ENCODE measurements at regions not wholly inside any gene's neighbourhood (a gene's known extent, or its start where the extent isn't known, plus 50 kb on each side); places are given as distances from the start of the nearest gene placed in this dataset.
A peak's percentile ranks its signal among the peaks of the same experiment; 100 is the strongest.
"Not testable (repeated sequence)": the region's sequence is repeated elsewhere in the genome, so short reads cannot be mapped to it uniquely, and the experiment has no call there.

- no peak for DNase-seq (ENCODE audit: low read depth)
These were observed 349.8 kb downstream of the IPO8 start for GRCh38 chr12:30345744-30346471.

DNA sequence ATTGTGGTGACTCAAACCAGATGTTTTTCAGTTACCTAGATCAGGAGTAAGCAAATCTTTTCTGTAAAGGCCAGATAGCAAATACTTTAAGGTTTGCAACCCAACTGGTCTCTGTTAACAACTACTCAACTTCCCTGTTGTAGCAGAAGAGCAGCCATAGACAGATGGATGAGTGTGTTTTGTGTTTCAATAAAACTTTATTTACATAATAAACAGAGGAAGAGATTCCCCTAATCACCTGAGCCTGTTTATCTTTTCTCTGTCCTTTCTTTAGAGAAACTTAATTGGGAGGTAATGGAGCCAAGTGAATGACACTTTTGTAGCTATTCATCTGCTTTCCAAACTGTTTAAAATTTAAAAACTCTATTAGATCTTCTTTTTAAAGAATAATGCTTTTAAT, 365.1 kb downstream of the IPO8 start:
- no peak for DNase-seq (ENCODE audit: low read depth)

DNA sequence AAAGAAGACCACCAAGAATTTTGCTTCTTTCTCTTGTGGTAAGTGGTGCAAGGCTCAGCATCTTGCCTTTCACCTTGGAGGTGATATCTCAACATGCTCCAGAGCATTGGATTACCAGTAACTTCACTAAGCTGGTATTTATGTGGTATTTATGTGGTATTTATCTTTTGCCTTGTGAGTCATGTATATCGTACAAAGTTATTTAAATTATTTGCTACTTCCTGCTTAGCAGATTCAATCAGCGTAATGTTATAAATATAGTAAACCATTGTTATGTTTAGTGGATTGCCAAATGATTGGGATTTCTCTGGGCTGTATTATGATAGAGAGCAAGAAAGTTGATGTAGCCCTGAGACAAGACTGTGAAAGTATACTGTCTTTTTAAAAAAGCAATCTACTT, 366.4 kb downstream of the IPO8 start:
- DNase-seq (ENCODE audit: low read depth): no peak

DNA sequence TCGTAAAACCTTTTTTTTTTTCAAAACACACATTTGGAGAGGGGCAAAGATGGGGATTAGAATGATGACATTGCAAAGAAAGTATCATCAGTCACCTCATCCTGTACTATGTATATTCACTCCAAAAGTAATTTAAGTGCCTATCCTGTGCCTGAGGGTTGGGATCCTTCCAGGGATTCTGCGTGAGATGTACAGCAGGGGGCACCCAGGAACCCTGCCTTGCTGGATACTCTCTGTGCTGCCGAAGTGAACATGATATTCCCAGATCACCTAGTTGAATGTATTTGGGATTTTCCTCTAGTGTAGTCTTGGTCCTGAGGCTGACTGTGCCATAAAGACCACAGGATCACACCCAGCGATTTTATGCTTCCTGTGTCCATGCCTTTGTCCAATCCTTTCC, 372.7 kb downstream of the IPO8 start:
- no peak for DNase-seq (ENCODE audit: low read depth)

DNA sequence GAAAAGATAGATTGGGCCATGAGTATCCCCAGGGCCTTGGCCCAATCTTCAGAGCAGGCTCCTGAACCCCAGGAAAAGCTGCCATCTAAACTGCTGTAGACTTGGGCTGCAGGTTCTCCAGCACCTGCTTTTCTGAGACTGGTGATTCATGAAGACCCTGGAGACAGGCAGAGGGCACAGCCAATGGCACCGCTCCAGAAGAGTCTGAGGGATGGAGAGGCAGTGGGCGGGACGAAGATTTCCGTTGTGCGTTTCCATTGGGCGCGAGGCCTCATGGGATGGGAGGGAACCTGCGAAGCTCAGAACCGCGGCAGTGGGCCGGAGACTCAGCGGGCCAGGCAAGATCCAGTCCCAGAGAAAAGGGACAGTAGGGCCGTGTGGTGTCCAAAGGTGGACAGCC, 375.1 kb downstream of the IPO8 start:
- no peak for DNase-seq (ENCODE audit: low read depth)

GRCh38 chr12:30314506-30315100, 381.1 kb downstream of the IPO8 start:
- no peak for DNase-seq (ENCODE audit: low read depth)

DNA sequence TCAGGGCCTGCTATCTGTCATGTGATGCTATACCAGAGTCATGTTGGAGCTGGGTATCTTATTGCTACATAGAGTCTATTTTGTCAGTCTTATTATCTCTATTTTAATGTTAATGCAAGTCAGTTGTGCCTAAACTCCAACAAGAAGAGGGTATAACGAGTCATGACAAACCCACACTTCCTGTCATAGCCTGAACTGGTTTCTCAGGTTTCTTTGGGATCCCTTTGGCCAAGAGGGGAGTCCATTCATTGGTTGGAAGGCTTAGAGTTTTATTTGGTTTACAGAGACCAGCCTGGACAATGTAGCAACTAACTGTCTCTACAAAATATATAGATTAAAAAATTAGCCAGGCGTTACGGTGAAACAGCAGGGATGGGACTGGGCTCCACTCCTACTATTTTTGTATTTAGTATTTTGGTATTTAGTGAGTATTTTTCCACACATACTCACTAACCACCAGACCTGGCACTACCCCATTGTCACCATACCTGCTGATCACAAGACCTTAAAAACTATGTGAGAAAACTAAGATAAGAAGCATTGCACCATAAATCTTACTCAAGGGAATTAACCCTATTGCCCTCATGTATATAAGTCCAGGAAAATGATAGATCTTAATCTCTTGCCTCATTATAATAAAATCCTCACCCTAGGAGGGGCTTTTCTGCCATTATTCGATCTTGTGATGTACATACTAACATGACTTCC, 387.5 kb downstream of the IPO8 start:
- peak; percentile 1 for DNase-seq (ENCODE audit: low read depth)

DNA sequence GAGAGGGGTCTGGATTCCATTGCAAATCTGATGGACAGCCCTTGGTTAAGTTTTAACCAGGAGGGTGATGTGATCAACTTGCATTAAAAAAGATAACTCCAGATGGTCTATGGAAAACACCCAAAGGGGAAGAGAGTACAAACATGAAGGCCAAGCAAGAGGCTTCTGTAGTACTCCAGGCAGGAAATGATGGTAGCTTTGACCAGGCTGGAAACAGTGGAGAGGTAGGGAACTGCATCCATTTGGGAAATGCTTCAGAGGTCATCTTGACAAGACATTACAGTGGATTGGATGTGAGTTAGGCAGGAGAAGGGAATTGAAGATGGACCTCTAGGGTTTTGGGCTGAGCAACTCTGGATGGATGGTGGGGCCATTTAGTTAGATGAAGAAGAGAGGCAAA, 391.1 kb downstream of the IPO8 start:
- no peak for DNase-seq (ENCODE audit: low read depth)

DNA sequence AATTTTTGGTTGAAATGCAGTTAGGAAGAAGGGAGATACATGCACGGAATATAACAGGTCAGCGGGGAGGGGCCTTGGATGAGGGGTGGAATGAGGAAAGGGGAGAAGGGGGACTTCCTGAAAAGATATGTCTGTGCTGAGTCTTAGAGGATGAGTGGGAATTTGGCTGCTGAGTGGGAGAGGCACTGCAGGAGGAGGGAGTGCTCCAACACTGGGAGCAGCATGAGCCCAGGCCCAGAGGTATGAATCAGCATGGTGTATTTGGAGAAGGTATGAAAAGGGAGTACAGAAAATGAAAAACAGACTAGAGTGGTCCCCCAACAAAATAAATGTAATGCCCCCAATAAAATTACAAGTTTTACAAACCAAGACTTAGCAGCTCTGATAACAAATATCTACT, 394.4 kb downstream of the IPO8 start:
- DNase-seq (ENCODE audit: low read depth): no peak

- DNase-seq (ENCODE audit: low read depth): no peak
These were observed 399.2 kb downstream of the IPO8 start for GRCh38 chr12:30296486-30296885.

GRCh38 chr12:30286345-30286926, 409.2 kb downstream of the IPO8 start:
- DNase-seq (ENCODE audit: low read depth): peak; percentile 1

- no peak for DNase-seq (ENCODE audit: low read depth)
These were observed 417.3 kb downstream of the IPO8 start for GRCh38 chr12:30278401-30278800.

- DNase-seq (ENCODE audit: low read depth): not testable (repeated sequence)
These were observed 423.2 kb downstream of the IPO8 start for GRCh38 chr12:30272515-30272914.

GRCh38 chr12:30269496-30269895, 426.2 kb downstream of the IPO8 start:
- no peak for DNase-seq (ENCODE audit: low read depth)

DNA sequence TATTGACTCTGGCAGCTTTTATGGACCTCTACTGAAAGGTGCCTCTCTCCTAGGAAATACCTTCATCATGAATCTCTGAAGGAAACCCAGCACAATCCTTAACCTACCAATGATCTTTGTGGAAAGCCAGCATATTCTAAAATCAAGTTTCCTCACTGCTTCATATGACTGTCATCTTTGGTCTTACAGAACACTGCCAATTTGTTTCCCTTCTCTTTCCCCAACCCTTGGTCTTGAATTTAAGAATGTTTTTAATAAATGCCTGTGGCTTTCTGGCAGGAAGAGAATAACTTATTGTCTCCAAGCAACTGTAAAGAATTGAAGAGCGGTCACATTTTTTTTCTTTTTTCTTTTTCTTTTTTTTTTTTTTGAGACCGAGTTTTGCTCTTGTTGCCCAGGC, 427.6 kb downstream of the IPO8 start:
- no peak for DNase-seq (ENCODE audit: low read depth)

GRCh38 chr12:30263434-30263833, 432.2 kb downstream of the IPO8 start:
- no peak for DNase-seq (ENCODE audit: low read depth)

GRCh38 chr12:30257618-30258017, 438.1 kb downstream of the IPO8 start:
- DNase-seq (ENCODE audit: low read depth): no peak

GRCh38 chr12:30251546-30251945, 444.1 kb downstream of the IPO8 start:
- no peak for DNase-seq (ENCODE audit: low read depth)

- DNase-seq (ENCODE audit: low read depth): no peak
These were observed 452.2 kb downstream of the IPO8 start for GRCh38 chr12:30243426-30243825.

DNA sequence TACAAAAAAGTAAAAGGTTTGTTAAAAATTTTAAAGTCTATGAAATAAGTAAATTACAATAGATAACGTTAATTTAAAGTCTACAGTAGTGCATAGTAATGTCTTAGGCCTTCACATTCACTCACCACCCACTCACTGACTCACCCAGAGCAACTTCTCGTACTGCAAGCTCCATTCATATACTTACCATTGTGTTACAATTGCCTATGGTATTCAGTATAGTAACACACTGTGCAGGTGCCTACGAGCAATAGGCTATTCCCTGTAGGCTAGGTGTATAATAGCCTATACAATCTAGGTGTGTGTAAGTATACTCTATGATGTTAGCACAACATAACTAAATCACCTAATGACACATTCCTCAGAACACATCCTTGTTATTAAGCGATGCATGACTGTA, 435.3 kb upstream of the TMTC1 start:
- DNase-seq (ENCODE audit: low read depth): no peak

- DNase-seq (ENCODE audit: low read depth): no peak
These were observed 434.3 kb upstream of the TMTC1 start for GRCh38 chr12:30218073-30218472.

GRCh38 chr12:30213166-30213565, 429.4 kb upstream of the TMTC1 start:
- no peak for DNase-seq (ENCODE audit: low read depth)

DNA sequence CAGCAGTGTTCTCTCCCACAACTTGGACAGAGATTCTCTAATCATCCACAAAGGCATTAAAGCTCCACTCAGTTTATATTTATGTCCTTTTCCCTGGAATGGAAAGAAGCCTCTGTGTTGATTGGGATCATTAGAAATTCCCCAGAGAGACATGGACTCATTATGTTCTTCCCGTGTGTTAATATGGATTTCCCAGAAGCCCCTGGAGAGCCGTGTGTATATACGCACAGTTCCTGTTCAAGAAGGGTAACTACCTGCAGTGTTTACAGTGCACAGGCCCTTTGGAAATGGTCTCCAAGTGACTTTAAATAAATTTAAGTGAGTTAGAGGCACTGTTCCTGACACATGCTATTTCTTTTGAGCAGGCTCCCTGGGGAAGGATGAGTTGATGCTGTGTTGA, 428.0 kb upstream of the TMTC1 start:
- DNase-seq (ENCODE audit: low read depth): no peak
